ENCODE measurements at regions not wholly inside any gene's neighbourhood (a gene's known extent, or its start where the extent isn't known, plus 50 kb on each side); places are given as distances from the start of the nearest gene placed in this dataset.

DNA sequence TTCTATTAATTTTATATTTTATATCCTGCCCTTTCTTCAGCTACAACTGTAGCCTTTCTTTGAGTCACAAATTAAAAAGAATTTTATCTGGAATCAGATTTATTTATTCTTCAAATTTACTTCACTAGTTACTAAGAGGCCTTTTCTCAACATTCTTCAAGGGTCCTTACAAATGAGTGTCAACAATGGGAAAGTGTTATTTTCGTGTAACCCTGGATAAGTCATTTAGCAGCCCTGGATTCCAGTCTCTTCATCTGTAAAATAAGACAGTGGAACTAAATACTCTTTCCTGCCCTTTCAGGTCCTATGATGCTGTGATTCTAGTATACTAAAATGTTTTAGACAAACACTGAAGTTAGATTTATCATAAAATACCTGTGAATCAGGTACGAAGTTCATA lies 397.0 kb downstream of the KLF12 start:
- DNase-seq: no peak

DNA sequence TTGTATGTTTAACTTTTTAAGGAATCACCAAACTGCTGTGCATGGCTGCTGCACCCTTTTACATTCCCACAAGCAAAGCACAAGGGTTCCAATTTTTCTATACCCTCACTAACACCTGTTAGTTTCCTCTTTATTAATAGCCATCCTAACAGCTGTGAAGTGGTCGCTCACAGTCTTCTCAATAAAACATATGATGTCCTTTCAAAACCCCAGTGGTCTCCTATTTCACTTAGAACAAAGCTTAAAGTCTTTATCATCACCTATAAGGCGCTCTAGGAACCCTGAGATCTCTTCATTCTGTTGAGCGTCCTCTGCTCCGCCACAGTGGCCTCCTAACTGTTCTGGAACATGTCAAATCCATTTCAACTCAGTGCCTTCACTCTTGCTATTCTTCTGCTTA lies 400.5 kb downstream of the KLF12 start:
- no peak for TF ChIP-seq POLR2A (IDR thresholded peaks at IDR 0.05; ENCODE audit: low read length)
- no peak for TF ChIP-seq GATA1 (IDR thresholded peaks at IDR 0.05; ENCODE audit: low read depth, low read length)
- no peak for DNase-seq

More for the DNA sequence above, 397.0 kb downstream of the KLF12 start:
- TF ChIP-seq POLR2A (IDR thresholded peaks at IDR 0.05; ENCODE audit: low read length): no peak
- TF ChIP-seq GATA1 (IDR thresholded peaks at IDR 0.05; ENCODE audit: low read depth, low read length): no peak

DNA sequence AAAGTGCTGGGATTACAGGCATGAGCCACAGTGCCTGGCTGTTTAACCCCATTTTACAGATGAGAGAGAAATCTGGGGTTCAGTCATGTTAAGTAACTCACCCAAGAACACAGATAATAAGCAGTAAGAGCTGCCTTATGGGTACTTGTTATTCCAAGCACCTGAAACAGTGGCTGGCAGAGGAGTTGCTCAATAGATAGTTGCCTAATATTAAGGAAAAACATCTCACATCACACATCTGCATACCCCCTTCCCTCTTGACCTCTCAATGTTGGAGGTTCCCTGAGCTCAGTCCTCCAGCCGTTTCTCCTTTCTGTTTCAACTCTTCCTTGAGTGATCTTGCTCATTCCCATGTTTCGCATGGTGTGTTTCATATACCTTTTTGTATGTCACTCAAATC lies 401.9 kb downstream of the KLF12 start:
- TF ChIP-seq GATA1 (IDR thresholded peaks at IDR 0.05; ENCODE audit: low read depth, low read length): no peak
- TF ChIP-seq POLR2A (IDR thresholded peaks at IDR 0.05; ENCODE audit: low read length): no peak
- no peak for DNase-seq

DNA sequence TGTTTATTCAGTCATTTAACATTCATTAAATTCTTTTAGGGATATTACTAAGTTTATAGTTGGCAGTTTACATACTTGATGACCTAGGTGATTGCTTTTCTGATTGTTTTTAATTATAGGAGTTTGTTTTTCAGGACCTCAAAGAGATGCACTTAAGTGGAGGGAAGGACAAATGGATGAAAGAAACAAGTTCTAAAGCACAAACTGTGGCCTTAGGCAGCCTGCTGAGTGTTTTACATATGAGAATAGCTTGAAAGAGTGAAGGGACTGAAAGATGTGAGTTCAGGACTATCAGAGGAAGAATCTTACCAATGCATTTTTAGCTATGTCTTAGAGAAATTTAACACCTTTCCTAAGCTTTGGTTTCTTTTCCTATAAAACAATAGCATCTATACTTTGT lies 402.6 kb downstream of the KLF12 start:
- TF ChIP-seq GATA1 (IDR thresholded peaks at IDR 0.05; ENCODE audit: low read depth, low read length) (no peak), POLR2A (IDR thresholded peaks at IDR 0.05; ENCODE audit: low read length) (no peak)
- DNase-seq: no peak

DNA sequence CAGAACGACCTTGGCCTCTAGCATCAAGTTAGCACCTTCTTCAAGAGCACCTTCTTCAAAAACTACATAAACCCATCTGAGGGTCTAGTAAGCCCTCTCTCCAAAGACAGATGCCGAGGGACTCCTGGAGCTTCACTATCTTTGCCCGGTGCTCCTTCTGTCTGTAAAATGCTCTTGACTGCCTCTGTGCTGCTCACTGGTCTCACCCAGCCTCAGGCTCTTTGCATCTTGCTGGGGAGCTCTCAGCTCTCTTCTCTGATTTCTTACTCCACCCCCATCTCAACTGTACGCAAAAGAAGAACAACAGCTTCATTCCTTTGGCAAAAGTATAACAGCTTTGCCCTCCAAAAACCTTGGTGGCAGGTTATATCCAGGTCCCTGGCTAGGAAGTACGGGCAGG lies 404.2 kb downstream of the KLF12 start:
- DNase-seq: no peak
- TF ChIP-seq POLR2A (IDR thresholded peaks at IDR 0.05; ENCODE audit: low read length) (no peak), GATA1 (IDR thresholded peaks at IDR 0.05; ENCODE audit: low read depth, low read length) (no peak)

DNA sequence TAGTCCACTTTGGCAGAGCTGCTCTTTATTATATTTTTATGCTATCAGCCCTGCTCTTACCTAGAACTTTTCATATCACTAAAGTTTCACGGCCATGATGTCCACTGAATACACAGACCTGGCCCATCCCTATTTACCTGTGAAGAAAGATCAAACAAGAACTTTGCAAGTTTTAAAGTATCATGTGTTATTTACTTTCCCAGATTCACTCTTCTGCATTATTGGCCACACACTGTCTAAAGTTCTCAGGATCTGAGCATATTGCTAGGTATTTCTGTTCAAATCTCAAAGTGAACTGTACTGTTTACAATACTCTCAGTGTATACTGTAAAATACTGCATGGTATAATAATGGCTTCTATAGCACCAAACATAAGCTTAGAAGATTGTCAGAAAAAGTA lies 405.2 kb downstream of the KLF12 start:
- TF ChIP-seq POLR2A (IDR thresholded peaks at IDR 0.05; ENCODE audit: low read length): no peak
- TF ChIP-seq GATA1 (IDR thresholded peaks at IDR 0.05; ENCODE audit: low read depth, low read length): no peak
- DNase-seq: no peak

DNA sequence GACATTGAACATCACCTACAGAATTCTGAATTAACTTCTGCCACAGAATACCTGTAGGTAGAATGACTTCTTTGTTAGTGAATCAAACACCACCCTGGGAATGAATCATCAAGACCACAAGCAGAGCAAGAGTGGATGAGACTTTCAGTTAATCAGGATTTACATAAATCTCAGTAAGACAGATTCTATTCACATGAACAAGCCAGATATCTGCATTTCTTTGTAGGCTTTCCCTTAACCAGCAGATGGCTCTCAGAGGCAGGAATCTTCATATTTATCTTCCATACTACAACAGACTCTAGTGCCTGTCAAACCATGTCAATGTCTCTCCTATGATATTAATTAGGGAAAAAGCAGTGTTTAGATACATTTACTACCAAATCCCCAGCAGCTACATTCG lies 412.1 kb downstream of the KLF12 start:
- DNase-seq: no peak

DNA sequence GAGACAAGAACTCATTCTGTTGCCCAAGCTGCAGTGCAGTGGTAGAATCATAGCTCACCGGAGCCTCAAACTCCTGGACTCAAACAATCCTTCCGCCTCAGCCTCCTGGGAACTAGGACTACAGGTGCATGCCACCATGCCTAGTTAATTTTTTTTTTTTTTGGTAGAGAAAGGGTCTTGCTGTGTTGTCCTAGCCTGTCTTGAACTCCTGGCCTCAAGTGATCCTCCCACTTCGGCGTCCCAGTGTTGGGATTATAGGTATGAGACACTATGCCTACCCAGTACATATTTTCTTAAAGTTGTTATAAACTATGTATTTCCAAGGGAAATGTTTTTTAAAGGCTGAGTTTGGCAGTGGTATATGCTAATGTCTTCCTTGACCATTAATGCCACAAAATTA lies 412.6 kb downstream of the KLF12 start:
- no peak for DNase-seq
- no peak for TF ChIP-seq POLR2A (IDR thresholded peaks at IDR 0.05; ENCODE audit: low read length)
- no peak for TF ChIP-seq GATA1 (IDR thresholded peaks at IDR 0.05; ENCODE audit: low read depth, low read length)

More for the DNA sequence above, 412.1 kb downstream of the KLF12 start:
- no peak for TF ChIP-seq GATA1 (IDR thresholded peaks at IDR 0.05; ENCODE audit: low read depth, low read length)
- no peak for TF ChIP-seq POLR2A (IDR thresholded peaks at IDR 0.05; ENCODE audit: low read length)

DNA sequence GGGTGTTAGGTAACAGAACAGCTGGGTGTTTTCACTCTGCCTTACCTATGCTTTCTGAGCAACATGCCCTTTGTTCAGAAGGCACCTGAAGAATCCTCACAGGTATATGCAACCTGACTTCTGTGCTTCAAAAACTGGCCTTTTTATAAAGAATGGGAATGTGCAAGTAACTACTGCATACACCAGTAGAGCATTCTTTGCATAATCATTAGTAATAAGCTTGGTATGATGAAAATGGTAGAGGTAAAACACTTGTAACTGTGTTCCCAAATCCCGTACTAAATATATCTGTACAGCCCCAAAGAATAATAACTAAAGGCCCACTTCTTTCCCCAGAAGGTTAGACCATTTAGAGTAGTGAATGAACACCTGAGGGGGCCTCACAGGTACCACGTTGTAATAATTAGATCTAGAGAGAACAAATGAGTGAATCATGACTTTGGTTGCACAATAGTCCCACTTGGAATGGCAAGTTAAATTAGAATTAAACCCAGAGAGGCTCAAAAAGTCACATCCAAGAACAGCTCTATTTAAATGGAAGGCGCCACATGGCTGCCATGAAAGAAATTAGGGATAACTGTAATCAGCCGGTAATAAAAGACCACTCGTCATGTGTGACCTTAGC lies 413.9 kb downstream of the KLF12 start:
- TF ChIP-seq POLR2A (IDR thresholded peaks at IDR 0.05; ENCODE audit: low read length): no peak
- TF ChIP-seq GATA1 (IDR thresholded peaks at IDR 0.05; ENCODE audit: low read depth, low read length): no peak
- no peak for DNase-seq

DNA sequence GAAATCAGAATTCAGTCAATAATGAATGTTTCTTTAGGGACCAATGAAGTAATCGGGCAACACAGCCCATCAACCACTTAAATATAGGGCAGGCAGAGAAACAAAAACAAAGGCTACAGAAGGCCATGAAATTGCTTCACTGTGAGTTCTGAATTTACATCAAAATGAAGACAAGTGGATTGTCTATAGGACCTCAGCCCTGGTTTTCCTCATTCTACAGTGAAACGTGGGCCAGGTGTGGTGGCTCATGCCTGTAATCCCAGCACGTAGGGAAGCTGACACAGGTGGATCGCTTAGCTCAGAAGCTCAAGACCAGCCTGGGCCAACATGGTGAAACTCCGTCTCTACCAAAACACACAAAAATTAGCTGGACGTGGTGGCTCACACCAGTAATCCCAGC lies 416.0 kb downstream of the KLF12 start:
- TF ChIP-seq POLR2A (IDR thresholded peaks at IDR 0.05; ENCODE audit: low read length) (no peak), GATA1 (IDR thresholded peaks at IDR 0.05; ENCODE audit: low read depth, low read length) (no peak)
- no peak for DNase-seq

DNA sequence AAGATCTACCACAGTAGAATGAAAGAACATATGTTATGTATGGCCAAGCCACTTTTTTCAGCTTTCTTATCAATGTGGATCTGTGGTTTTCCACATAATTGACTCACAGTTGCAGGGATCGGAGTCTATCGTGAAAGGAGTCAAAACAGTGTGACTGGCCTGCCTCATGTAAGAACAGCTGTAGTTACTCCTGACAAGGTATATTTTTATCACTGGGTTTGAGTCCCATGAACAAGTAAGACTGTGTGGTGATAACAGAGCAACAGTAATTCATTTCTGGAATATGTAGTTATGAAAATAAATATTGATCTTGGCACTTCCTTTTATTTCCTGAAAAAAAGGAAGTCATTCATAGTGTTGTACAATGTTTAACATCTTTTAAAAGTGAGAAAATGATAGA lies 416.6 kb downstream of the KLF12 start:
- DNase-seq: no peak
- no peak for TF ChIP-seq GATA1 (IDR thresholded peaks at IDR 0.05; ENCODE audit: low read depth, low read length)
- no peak for TF ChIP-seq POLR2A (IDR thresholded peaks at IDR 0.05; ENCODE audit: low read length)

DNA sequence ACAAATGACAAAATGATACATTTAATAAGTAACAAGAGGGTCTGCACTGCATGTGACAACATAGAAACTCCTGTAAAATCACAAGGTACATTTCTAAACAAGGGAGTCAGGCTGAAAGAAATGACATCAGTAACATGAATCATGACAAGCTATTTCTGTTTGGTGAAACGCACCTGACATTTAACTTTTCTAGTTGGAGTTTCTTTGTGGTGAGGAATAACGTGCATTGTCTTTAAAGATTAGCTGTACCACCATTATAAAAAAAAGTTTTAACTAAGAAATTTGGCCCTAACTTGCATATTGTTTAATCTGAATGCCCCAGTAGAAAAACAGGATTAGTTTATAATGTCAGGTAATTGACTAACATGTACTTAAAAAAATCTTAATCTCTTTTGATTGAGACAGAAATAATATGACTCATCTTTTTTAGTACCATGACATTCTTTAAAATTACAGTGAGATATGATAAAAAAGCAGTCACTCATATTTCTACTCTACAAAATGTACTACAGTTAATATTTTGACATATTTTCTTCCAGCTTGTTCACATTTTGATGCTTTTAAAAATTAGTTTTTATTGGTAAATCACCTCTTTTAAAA lies 418.2 kb downstream of the KLF12 start:
- TF ChIP-seq POLR2A (IDR thresholded peaks at IDR 0.05; ENCODE audit: low read length): no peak
- no peak for TF ChIP-seq GATA1 (IDR thresholded peaks at IDR 0.05; ENCODE audit: low read depth, low read length)

DNA sequence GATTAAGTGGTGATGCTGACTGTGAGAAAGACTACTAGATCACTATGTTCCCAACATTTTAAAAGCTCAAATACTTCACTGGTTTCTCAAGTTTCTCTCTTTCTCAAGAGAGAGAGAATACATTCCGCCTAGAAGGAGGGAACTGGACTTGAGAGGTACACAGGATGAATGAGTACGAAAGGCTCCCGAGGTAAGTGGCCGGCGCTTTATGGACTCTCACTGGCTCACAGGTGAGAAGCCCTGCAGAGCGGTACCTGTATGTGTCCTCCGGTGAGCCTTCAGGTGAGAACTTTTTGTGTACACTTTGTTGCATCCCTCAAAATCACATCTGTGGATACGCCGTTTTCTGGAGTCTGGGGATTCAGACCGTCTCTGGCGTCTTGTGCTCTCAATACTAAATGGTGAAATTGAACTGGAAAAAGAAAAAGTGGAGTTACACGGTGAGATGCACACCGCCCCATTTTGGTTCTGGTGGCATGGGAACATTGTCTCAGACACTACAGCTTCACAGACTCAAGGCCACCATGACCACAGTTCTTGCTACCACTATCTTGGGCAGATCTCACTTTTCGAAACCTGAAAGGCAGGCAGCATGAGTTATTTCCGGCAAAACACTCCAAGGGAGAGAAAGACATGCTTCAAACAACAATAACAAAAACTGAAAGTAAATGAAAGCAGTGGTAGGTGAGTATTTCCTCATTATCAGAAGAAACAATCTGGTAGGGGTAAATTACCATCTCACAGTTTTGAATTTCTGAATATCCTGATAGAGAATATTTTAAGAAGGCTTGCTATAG lies 418.9 kb downstream of the KLF12 start:
- DNase-seq: no peak
- TF ChIP-seq POLR2A (IDR thresholded peaks at IDR 0.05; ENCODE audit: low read length): no peak
- TF ChIP-seq GATA1 (IDR thresholded peaks at IDR 0.05; ENCODE audit: low read depth, low read length): no peak

More for the DNA sequence above, 418.2 kb downstream of the KLF12 start:
- no peak for DNase-seq

DNA sequence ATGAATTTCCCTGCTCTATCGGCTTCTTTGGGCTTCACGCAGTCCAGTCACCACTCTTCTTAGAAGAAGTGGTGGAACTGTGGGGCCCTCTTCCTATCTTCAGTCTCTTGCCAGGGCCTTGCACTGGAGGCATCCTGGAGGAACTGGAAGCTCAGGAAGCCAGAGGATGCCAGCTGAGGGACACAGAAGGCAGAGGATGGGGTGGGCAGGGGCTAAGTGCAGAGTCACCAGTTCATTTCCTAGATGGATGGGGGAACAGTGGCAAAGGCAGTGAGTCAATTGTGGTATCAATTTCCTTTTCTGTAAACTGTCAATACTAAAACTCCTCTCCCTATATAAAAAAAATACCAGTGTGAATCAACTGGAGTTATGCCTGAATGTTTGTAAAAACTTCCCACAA lies 419.7 kb downstream of the KLF12 start:
- TF ChIP-seq POLR2A (IDR thresholded peaks at IDR 0.05; ENCODE audit: low read length) (no peak), GATA1 (IDR thresholded peaks at IDR 0.05; ENCODE audit: low read depth, low read length) (no peak)
- DNase-seq: no peak
